WTC11 (cell line): ENCODE measurements at regions not wholly inside any gene's neighbourhood (a gene's known extent, or its start where the extent isn't known, plus 50 kb on each side); places are given as distances from the start of the nearest gene placed in this dataset.
A peak's percentile ranks its signal among the peaks of the same experiment; 100 is the strongest.

Source experiments
- ATAC-seq: fragments of 200-7000 bp; cut with Tn5 transposase; 2 replicates; pipeline ENCODE4 v1.10.0; 2021; ENCODE audit warnings: mild to moderate bottlenecking, moderate library complexity
- CTCF ChIA-PET: fragments of 300-600 bp; sonication (Branson Sonifier 250); formaldehyde crosslinking; loops from one replicate; lab custom pipeline; 2021; ENCODE audit warnings: antibody characterized with exemption; lab: Charles Lee
- POLR2A ChIA-PET: fragments of 350-600 bp; sonication (Branson Sonifier 250); formaldehyde crosslinking; loops from one replicate; lab custom pipeline; 2021; ENCODE audit warnings: antibody characterized with exemption; lab: Charles Lee
- DNase-seq: peaks from one replicate; pipeline ENCODE4 v3.0.0; 2021; ENCODE audit warnings: low spot score
- H3K27ac Mint-ChIP-seq: 2 replicates; pipeline ENCODE4 v1.8.0; 2021; ENCODE audit warnings: mixed read lengths
- H3K27me3 Mint-ChIP-seq: 2 replicates; pipeline ENCODE4 v1.8.0; 2021; ENCODE audit warnings: low read depth, mild to moderate bottlenecking, moderate library complexity, mixed read lengths
- H3K36me3 Mint-ChIP-seq: 2 replicates; pipeline ENCODE4 v1.8.0; 2021; ENCODE audit warnings: mixed read lengths
- H3K4me1 Mint-ChIP-seq: 2 replicates; pipeline ENCODE4 v1.8.0; 2022; ENCODE audit warnings: mixed read lengths
- H3K4me3 Mint-ChIP-seq: 2 replicates; pipeline ENCODE4 v1.8.0; 2021; ENCODE audit warnings: mild to moderate bottlenecking, moderate library complexity, mixed read lengths
- H3K9me3 Mint-ChIP-seq: 2 replicates; pipeline ENCODE4 v1.8.0; 2021; ENCODE audit warnings: mixed read lengths
- ESRRA ChIP-seq: sonication (generic); formaldehyde crosslinking; IDR thresholded peaks from 2 replicates; pipeline ENCODE4 v1.8.1; 2022; ENCODE audit warnings: mild to moderate bottlenecking, missing genetic modification reagents, borderline replicate concordance
- GABPB1 ChIP-seq: sonication (generic); formaldehyde crosslinking; IDR thresholded peaks from 2 replicates; pipeline ENCODE4 v1.8.1; 2023; ENCODE audit warnings: mild to moderate bottlenecking, missing genetic modification reagents
- NFATC4 ChIP-seq: fragments of 250-450 bp; sonication (Bioruptor Pico); IDR thresholded peaks from 2 replicates; pipeline ENCODE4 v1.9.0; 2021; ENCODE audit warnings: mild to moderate bottlenecking
- NFE2L1 ChIP-seq: sonication (generic); formaldehyde crosslinking; IDR thresholded peaks from 2 replicates; pipeline ENCODE4 v1.8.1; 2023; ENCODE audit warnings: missing genetic modification reagents
- NR2C2 ChIP-seq: sonication (generic); formaldehyde crosslinking; IDR thresholded peaks from 2 replicates; pipeline ENCODE4 v1.8.0; 2022; ENCODE audit warnings: mild to moderate bottlenecking, missing genetic modification reagents
- SMAD3 ChIP-seq: sonication (generic); formaldehyde crosslinking; IDR thresholded peaks from 2 replicates; pipeline ENCODE4 v1.8.0; 2022; ENCODE audit warnings: missing genetic modification reagents, mild to moderate bottlenecking, borderline replicate concordance
- TCF7 ChIP-seq: sonication (generic); formaldehyde crosslinking; IDR thresholded peaks from 2 replicates; pipeline ENCODE4 v1.8.0; 2022; ENCODE audit warnings: mild to moderate bottlenecking, low read depth, missing genetic modification reagents, moderate library complexity
- ZBTB21 ChIP-seq: sonication (generic); formaldehyde crosslinking; IDR thresholded peaks from 2 replicates; pipeline ENCODE4 v1.8.1; 2023; ENCODE audit warnings: mild to moderate bottlenecking, missing genetic modification reagents, borderline replicate concordance
- ZNF121 ChIP-seq: sonication (generic); formaldehyde crosslinking; IDR thresholded peaks from 2 replicates; pipeline ENCODE4 v1.8.0; 2023; ENCODE audit warnings: missing genetic modification reagents
- ZNF232 ChIP-seq: sonication (generic); formaldehyde crosslinking; IDR thresholded peaks from 2 replicates; pipeline ENCODE4 v1.8.0; 2022; ENCODE audit warnings: mild to moderate bottlenecking, missing genetic modification reagents
- ZNF317 ChIP-seq: sonication (generic); formaldehyde crosslinking; IDR thresholded peaks from 2 replicates; pipeline ENCODE4 v1.8.1; 2023; ENCODE audit warnings: low read depth, mild to moderate bottlenecking, moderate library complexity, missing genetic modification reagents, borderline replicate concordance
- ZNF396 ChIP-seq: fragments of 250-450 bp; sonication (Bioruptor Pico); IDR thresholded peaks from 2 replicates; pipeline ENCODE4 v1.8.0; 2021; ENCODE audit warnings: mild to moderate bottlenecking, moderate library complexity, borderline replicate concordance
- ZNF423 ChIP-seq: fragments of 250-450 bp; sonication (Bioruptor Pico); IDR thresholded peaks from 2 replicates; pipeline ENCODE4 v2.1.2; 2022; ENCODE audit warnings: mild to moderate bottlenecking, moderate library complexity
- microRNA-seq: library from miRNA; unstranded; fragments of <30 nt; microRNA quantifications from one replicate; pipeline ENCODE4 v1.2.0, GENCODE V29; 2022; ENCODE audit warnings: borderline number of aligned reads
- TF ChIP-seq, protein P1 (sequence below): fragments of 250-450 bp; sonication (Bioruptor Pico); IDR thresholded peaks from 2 replicates; pipeline ENCODE4 v1.8.0; 2021; ENCODE audit warnings: mild to moderate bottlenecking
- TF ChIP-seq, protein P2 (sequence below): sonication (generic); formaldehyde crosslinking; IDR thresholded peaks from 2 replicates; pipeline ENCODE4 v1.8.0; 2022; ENCODE audit warnings: mild to moderate bottlenecking, missing genetic modification reagents
- TF ChIP-seq, protein P3 (sequence below): sonication (generic); formaldehyde crosslinking; IDR thresholded peaks from 2 replicates; pipeline ENCODE4 v1.8.0; 2022; ENCODE audit warnings: mild to moderate bottlenecking, missing genetic modification reagents
- TF ChIP-seq, protein P4 (sequence below): sonication (generic); formaldehyde crosslinking; conservative IDR thresholded peaks from 2 replicates; pipeline ENCODE4 v1.8.1; 2023; ENCODE audit warnings: mild to moderate bottlenecking, low read depth, missing genetic modification reagents, moderate library complexity
- TF ChIP-seq, protein P5 (sequence below): sonication (generic); formaldehyde crosslinking; IDR thresholded peaks from 2 replicates; pipeline ENCODE4 v1.8.1; 2022; ENCODE audit warnings: low read depth, missing genetic modification reagents, borderline replicate concordance
- TF ChIP-seq, protein P6 (sequence below): fragments of 250-450 bp; sonication (Bioruptor Pico); conservative IDR thresholded peaks from 2 replicates; pipeline ENCODE4 v1.9.0; 2021; ENCODE audit warnings: mild to moderate bottlenecking
- TF ChIP-seq, protein P7 (sequence below): sonication (generic); formaldehyde crosslinking; IDR thresholded peaks from 2 replicates; pipeline ENCODE4 v1.8.1; 2022; ENCODE audit warnings: low read depth, mild to moderate bottlenecking, moderate library complexity, missing genetic modification reagents, borderline replicate concordance

DNA sequence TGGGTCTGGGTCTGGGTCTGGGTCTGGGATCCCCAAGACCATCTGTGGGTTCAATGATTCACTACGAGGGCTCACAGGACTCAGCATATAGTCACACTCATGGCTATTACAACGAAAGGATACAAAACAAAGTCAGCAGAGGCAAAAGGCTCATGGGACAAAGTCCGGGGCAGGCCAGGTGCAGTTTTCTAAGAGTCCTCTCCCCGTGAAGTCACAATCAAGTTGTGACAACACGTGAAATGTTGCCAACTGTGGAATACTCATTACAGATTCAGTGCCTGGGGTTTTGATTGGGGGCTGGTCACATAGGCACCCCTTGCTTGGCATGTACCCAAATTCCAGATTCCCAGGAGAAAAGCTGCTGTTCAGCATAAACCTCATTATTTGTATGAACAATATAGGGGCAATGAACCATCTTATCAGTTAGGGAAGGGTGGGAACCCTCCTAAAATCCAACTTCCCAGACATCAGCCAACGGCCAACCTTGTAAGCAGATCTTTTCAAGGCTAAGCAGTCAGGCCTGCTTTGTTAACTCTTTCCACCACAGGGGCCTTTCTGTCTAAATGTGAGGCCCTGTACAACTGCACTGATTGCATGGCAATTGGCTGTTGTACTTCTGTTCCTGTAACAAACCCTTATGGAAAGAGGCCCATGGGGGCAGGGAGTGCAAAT lies 58.2 kb upstream of the DIPK2B start:
- TF ChIP-seq SMAD3 (CRISPR knock-in tag) (no peak), ZBTB21 (CRISPR knock-in tag) (no peak), TCF7 (CRISPR knock-in tag) (no peak), ZNF232 (no peak), ZNF423 (CRISPR knock-in tag) (no peak), NFATC4 (CRISPR knock-in tag) (no peak), ZNF121 (CRISPR knock-in tag) (no peak), ESRRA (CRISPR knock-in tag) (no peak), GABPB1 (CRISPR knock-in tag) (no peak), NFE2L1 (CRISPR knock-in tag) (no peak), NR2C2 (no peak), ZNF317 (CRISPR knock-in tag) (no peak), ZNF396 (CRISPR knock-in tag) (no peak)
- TF ChIP-seq, protein P1, sequence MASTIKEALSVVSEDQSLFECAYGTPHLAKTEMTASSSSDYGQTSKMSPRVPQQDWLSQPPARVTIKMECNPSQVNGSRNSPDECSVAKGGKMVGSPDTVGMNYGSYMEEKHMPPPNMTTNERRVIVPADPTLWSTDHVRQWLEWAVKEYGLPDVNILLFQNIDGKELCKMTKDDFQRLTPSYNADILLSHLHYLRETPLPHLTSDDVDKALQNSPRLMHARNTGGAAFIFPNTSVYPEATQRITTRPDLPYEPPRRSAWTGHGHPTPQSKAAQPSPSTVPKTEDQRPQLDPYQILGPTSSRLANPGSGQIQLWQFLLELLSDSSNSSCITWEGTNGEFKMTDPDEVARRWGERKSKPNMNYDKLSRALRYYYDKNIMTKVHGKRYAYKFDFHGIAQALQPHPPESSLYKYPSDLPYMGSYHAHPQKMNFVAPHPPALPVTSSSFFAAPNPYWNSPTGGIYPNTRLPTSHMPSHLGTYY, result no peak
- TF ChIP-seq, protein P2, sequence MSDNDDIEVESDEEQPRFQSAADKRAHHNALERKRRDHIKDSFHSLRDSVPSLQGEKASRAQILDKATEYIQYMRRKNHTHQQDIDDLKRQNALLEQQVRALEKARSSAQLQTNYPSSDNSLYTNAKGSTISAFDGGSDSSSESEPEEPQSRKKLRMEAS (CRISPR knock-in tag), result no peak
- TF ChIP-seq, protein P3, sequence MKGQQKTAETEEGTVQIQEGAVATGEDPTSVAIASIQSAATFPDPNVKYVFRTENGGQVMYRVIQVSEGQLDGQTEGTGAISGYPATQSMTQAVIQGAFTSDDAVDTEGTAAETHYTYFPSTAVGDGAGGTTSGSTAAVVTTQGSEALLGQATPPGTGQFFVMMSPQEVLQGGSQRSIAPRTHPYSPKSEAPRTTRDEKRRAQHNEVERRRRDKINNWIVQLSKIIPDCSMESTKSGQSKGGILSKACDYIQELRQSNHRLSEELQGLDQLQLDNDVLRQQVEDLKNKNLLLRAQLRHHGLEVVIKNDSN, result no peak
- TF ChIP-seq, protein P4, sequence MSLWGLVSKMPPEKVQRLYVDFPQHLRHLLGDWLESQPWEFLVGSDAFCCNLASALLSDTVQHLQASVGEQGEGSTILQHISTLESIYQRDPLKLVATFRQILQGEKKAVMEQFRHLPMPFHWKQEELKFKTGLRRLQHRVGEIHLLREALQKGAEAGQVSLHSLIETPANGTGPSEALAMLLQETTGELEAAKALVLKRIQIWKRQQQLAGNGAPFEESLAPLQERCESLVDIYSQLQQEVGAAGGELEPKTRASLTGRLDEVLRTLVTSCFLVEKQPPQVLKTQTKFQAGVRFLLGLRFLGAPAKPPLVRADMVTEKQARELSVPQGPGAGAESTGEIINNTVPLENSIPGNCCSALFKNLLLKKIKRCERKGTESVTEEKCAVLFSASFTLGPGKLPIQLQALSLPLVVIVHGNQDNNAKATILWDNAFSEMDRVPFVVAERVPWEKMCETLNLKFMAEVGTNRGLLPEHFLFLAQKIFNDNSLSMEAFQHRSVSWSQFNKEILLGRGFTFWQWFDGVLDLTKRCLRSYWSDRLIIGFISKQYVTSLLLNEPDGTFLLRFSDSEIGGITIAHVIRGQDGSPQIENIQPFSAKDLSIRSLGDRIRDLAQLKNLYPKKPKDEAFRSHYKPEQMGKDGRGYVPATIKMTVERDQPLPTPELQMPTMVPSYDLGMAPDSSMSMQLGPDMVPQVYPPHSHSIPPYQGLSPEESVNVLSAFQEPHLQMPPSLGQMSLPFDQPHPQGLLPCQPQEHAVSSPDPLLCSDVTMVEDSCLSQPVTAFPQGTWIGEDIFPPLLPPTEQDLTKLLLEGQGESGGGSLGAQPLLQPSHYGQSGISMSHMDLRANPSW (CRISPR knock-in tag), result no peak
- TF ChIP-seq, protein P5, sequence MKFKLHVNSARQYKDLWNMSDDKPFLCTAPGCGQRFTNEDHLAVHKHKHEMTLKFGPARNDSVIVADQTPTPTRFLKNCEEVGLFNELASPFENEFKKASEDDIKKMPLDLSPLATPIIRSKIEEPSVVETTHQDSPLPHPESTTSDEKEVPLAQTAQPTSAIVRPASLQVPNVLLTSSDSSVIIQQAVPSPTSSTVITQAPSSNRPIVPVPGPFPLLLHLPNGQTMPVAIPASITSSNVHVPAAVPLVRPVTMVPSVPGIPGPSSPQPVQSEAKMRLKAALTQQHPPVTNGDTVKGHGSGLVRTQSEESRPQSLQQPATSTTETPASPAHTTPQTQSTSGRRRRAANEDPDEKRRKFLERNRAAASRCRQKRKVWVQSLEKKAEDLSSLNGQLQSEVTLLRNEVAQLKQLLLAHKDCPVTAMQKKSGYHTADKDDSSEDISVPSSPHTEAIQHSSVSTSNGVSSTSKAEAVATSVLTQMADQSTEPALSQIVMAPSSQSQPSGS (CRISPR knock-in tag), result no peak
- TF ChIP-seq, protein P6, sequence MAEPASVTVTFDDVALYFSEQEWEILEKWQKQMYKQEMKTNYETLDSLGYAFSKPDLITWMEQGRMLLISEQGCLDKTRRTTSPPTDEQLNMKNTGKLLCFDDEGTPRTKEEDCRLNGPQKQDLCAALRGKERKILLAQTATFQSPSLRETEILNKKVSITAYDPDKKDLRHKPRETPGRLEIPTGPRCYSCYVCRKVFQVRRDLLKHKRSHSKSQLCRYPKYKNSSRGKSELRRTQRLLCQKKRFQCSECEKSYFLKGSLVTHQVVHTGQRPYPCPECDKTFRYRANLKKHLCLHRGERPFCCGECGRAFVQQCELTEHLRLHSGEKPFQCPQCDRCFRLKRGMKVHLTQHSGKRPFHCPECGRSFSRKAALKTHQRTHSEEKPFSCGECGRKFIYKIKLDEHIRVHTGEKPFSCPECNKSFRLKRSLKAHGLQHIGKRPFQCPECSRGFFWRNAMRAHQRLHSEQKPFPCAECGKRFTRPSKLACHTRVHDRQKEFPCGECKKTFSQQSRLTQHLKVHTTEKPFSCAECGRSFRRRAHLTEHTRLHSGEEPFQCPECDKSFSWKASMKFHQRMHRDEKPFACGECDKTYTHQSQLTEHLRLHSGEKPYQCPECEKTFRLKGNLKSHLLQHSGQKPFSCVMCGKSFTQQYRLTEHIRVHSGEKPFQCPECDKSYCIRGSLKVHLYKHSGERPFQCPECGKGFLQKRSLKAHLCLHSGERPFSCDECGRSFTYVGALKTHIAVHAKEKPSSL (CRISPR knock-in tag), result no peak
- TF ChIP-seq, protein P7, sequence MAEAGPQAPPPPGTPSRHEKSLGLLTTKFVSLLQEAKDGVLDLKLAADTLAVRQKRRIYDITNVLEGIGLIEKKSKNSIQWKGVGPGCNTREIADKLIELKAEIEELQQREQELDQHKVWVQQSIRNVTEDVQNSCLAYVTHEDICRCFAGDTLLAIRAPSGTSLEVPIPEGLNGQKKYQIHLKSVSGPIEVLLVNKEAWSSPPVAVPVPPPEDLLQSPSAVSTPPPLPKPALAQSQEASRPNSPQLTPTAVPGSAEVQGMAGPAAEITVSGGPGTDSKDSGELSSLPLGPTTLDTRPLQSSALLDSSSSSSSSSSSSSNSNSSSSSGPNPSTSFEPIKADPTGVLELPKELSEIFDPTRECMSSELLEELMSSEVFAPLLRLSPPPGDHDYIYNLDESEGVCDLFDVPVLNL (CRISPR knock-in tag), result no peak
- CTCF ChIA-PET, result no interaction called here
- no peaks in the 10 kb centered on the region for H3K36me3 Mint-ChIP-seq
- peaks cover 11% of the 10 kb centered on the region for H3K4me1 Mint-ChIP-seq
- H3K4me3 Mint-ChIP-seq, result no peak overlapping the region
- DNase-seq (no peak), ATAC-seq (no peak)
- POLR2A ChIA-PET, result no interaction called here
- no peaks in the 10 kb centered on the region; the same call in 1 of the 2 replicates for H3K27me3 Mint-ChIP-seq
- no peak overlapping the region for H3K27ac Mint-ChIP-seq
- peaks cover 10% of the 10 kb centered on the region; the same call in 1 of the 2 replicates for H3K9me3 Mint-ChIP-seq

Small RNA genes lying in the stretch of these regions (microRNA-seq; reads per million reads assigned to microRNA genes)
- gene MIR221 (1,554 reads per million, percentile 93 among the genes with 10 or more reads in this experiment), gene MIR222 (191 reads per million, percentile 73 among the genes with 10 or more reads in this experiment)
